Left ventricle myocardium inferior (tissue), 1 donor: ENCODE measurements at regions not wholly inside any gene's neighbourhood (a gene's known extent, or its start where the extent isn't known, plus 50 kb on each side); places are given as distances from the start of the nearest gene placed in this dataset.
"Not testable (repeated sequence)": the region's sequence is repeated elsewhere in the genome, so short reads cannot be mapped to it uniquely, and the experiment has no call there.

ENCODE experiments used
- DNase-seq: peaks from one replicate; pipeline ENCODE4 v3.0.0-alpha.2; 2020
- H3K27ac ChIP-seq: fragments of 200-600 bp; replicated peaks from 2 replicates; pipeline ENCODE4 v1.8.0; 2021
- H3K27me3 ChIP-seq: fragments of 200-600 bp; 2 replicates; pipeline ENCODE4 v1.8.0; 2021; ENCODE audit warnings: low read depth
- H3K36me3 ChIP-seq: fragments of 200-600 bp; 2 replicates; pipeline ENCODE4 v1.8.0; 2021
- H3K4me1 ChIP-seq: fragments of 200-600 bp; 2 replicates; pipeline ENCODE4 v1.8.0; 2021
- H3K4me3 ChIP-seq: fragments of 200-600 bp; 2 replicates; pipeline ENCODE4 v1.8.0; 2021; ENCODE audit warnings: mild to moderate bottlenecking, moderate library complexity
- H3K9me3 ChIP-seq: fragments of 200-600 bp; replicated peaks from 2 replicates; pipeline ENCODE4 v1.8.0; 2021
- CTCF ChIP-seq: fragments of 200-600 bp; IDR thresholded peaks from 2 replicates; pipeline ENCODE4 v1.8.0; 2021; ENCODE audit warnings: antibody characterized with exemption, mild to moderate bottlenecking, borderline replicate concordance
- intact Hi-C: fragments of 100-400 bp; cut with micrococcal nuclease; formaldehyde crosslinking; loops from one replicate; pipeline ENCODE4 v1.11.0; 2022
- donor health status: DM: no; HTN: yes; CAD: no; lungs with severe emphysema.

- Histone ChIP-seq H3K27me3 (no peaks in the 10 kb centered on the region), H3K27ac (no peak overlapping the region), H3K9me3 (peaks cover 45% of the 10 kb centered on the region), H3K4me1 (no peaks in the 10 kb centered on the region), H3K4me3 (no peak overlapping the region), H3K36me3 (no peaks in the 10 kb centered on the region)
- intact Hi-C loops: no loop called here
- no peak for TF ChIP-seq CTCF
- no peak for DNase-seq
Measured at GRCh38 chr6:82795940-82796339, 269.7 kb downstream of the UBE3D start.

GRCh38 chr6:82801083-82801482 is 264.6 kb downstream of the UBE3D start:
- H3K4me3 ChIP-seq: no peak overlapping the region

GRCh38 chr6:82816243-82816642 is 249.4 kb downstream of the UBE3D start:
- H3K4me1 ChIP-seq, DNase-seq, intact Hi-C loops, H3K9me3 ChIP-seq, H3K27me3 ChIP-seq, H3K4me3 ChIP-seq, H3K27ac ChIP-seq, H3K36me3 ChIP-seq: not testable (repeated sequence)

More at GRCh38 chr6:82801083-82801482, 264.6 kb downstream of the UBE3D start:
- no peak for DNase-seq
- no peak for TF ChIP-seq CTCF
- intact Hi-C loops: no loop called here
- Histone ChIP-seq H3K27ac (no peak overlapping the region), H3K27me3 (no peaks in the 10 kb centered on the region), H3K36me3 (no peaks in the 10 kb centered on the region), H3K4me1 (no peaks in the 10 kb centered on the region), H3K9me3 (peaks cover 38% of the 10 kb centered on the region)

- no peak for TF ChIP-seq CTCF
- Histone ChIP-seq H3K27me3 (no peaks in the 10 kb centered on the region), H3K27ac (no peak overlapping the region), H3K4me3 (no peak overlapping the region), H3K4me1 (no peaks in the 10 kb centered on the region), H3K9me3 (peaks cover 7% of the 10 kb centered on the region), H3K36me3 (no peaks in the 10 kb centered on the region)
- intact Hi-C loops: no loop called here
- no peak for DNase-seq
Measured at GRCh38 chr6:82818727-82819126, 246.9 kb downstream of the UBE3D start.

GRCh38 chr6:82823361-82823760 is 242.3 kb downstream of the UBE3D start:
- intact Hi-C loops: no loop called here
- no peaks in the 10 kb centered on the region for H3K27me3 ChIP-seq
- H3K27ac ChIP-seq: no peak overlapping the region
- H3K4me1 ChIP-seq: no peaks in the 10 kb centered on the region
- H3K4me3 ChIP-seq: no peak overlapping the region
- H3K36me3 ChIP-seq: no peaks in the 10 kb centered on the region
- DNase-seq: no peak
- peaks cover under 1% of the 10 kb centered on the region for H3K9me3 ChIP-seq
- no peak for TF ChIP-seq CTCF

GRCh38 chr6:82832811-82833210 is 232.8 kb downstream of the UBE3D start:
- no peaks in the 10 kb centered on the region for H3K36me3 ChIP-seq
- H3K4me1 ChIP-seq: no peaks in the 10 kb centered on the region
- DNase-seq: no peak
- intact Hi-C loops: no loop called here
- no peak for TF ChIP-seq CTCF
- no peak overlapping the region for H3K4me3 ChIP-seq
- H3K27me3 ChIP-seq: no peaks in the 10 kb centered on the region
- peaks cover 4% of the 10 kb centered on the region for H3K9me3 ChIP-seq
- no peak overlapping the region for H3K27ac ChIP-seq
